Left ventricle myocardium inferior (tissue), 1 donor: ENCODE measurements at regions not wholly inside any gene's neighbourhood (a gene's known extent, or its start where the extent isn't known, plus 50 kb on each side); places are given as distances from the start of the nearest gene placed in this dataset.

Experiments
- DNase-seq: peaks from one replicate; pipeline ENCODE4 v3.0.0-alpha.2; 2020
- H3K27ac ChIP-seq: fragments of 200-600 bp; replicated peaks from 2 replicates; pipeline ENCODE4 v1.8.0; 2021
- H3K27me3 ChIP-seq: fragments of 200-600 bp; 2 replicates; pipeline ENCODE4 v1.8.0; 2021; ENCODE audit warnings: low read depth
- H3K36me3 ChIP-seq: fragments of 200-600 bp; 2 replicates; pipeline ENCODE4 v1.8.0; 2021
- H3K4me1 ChIP-seq: fragments of 200-600 bp; 2 replicates; pipeline ENCODE4 v1.8.0; 2021
- H3K4me3 ChIP-seq: fragments of 200-600 bp; 2 replicates; pipeline ENCODE4 v1.8.0; 2021; ENCODE audit warnings: mild to moderate bottlenecking, moderate library complexity
- H3K9me3 ChIP-seq: fragments of 200-600 bp; replicated peaks from 2 replicates; pipeline ENCODE4 v1.8.0; 2021
- intact Hi-C: fragments of 100-400 bp; cut with micrococcal nuclease; formaldehyde crosslinking; loops from one replicate; pipeline ENCODE4 v1.11.0; 2022
- TF ChIP-seq, protein P1 (sequence below): fragments of 200-600 bp; IDR thresholded peaks from 2 replicates; pipeline ENCODE4 v1.8.0; 2021; ENCODE audit warnings: antibody characterized with exemption, mild to moderate bottlenecking, borderline replicate concordance
- donor health status: DM: no; HTN: yes; CAD: no; lungs with severe emphysema.

DNA sequence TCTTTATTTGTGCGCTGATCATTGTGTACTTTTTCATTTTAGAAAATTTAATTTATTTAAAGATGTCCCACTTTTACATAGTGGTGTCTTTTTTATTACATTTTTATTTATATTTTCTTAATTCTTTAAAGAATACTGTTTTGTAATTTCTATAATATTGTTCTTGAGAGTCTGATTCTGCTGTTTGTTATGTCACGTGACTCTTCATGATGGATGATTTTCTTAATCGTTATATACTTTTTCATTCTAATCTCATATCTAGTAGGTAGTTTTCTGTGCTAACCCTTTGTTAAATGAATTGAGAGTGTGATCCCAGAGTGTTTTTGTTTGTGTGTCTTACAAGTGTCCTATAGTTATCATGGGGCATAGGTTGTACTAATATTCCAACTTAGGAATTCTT lies 568.2 kb upstream of the AMOT start:
- H3K9me3 ChIP-seq = no peaks in the 10 kb centered on the region
- H3K4me3 ChIP-seq = no peak overlapping the region
- no peaks in the 10 kb centered on the region for H3K4me1 ChIP-seq
- intact Hi-C loops = no loop called here
- no peaks in the 10 kb centered on the region for H3K36me3 ChIP-seq
- no peak for DNase-seq
- no peaks in the 10 kb centered on the region for H3K27me3 ChIP-seq
- H3K27ac ChIP-seq = no peak overlapping the region
- TF ChIP-seq, protein P1, sequence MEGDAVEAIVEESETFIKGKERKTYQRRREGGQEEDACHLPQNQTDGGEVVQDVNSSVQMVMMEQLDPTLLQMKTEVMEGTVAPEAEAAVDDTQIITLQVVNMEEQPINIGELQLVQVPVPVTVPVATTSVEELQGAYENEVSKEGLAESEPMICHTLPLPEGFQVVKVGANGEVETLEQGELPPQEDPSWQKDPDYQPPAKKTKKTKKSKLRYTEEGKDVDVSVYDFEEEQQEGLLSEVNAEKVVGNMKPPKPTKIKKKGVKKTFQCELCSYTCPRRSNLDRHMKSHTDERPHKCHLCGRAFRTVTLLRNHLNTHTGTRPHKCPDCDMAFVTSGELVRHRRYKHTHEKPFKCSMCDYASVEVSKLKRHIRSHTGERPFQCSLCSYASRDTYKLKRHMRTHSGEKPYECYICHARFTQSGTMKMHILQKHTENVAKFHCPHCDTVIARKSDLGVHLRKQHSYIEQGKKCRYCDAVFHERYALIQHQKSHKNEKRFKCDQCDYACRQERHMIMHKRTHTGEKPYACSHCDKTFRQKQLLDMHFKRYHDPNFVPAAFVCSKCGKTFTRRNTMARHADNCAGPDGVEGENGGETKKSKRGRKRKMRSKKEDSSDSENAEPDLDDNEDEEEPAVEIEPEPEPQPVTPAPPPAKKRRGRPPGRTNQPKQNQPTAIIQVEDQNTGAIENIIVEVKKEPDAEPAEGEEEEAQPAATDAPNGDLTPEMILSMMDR = no peak

DNA sequence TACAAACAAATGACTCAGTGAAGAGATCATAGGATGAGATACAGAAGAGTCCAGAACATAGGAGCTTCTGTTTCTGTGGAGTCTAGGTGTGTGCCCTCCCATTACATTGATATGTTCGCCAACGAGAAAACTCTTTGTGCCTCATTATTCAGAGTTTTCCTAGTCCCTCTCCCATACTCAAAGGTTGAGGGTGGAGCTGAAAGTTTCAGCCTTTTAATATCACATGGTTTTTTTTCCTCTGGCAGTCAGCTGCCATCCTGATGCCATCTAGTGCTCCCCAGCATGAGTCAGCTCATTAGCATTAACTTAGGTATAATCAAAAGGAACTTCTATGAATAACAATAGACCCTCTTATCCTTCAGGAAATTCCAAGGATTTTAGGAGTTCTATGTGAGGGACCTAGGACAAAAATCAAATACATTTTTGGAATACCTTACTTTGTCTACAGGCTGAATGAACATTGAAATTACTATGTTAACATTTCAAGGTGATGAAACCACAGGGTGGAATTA lies 559.6 kb upstream of the AMOT start:
- intact Hi-C loops = no loop called here
- Histone ChIP-seq H3K36me3 (no peaks in the 10 kb centered on the region), H3K4me1 (no peaks in the 10 kb centered on the region), H3K27ac (no peak overlapping the region), H3K27me3 (no peaks in the 10 kb centered on the region), H3K4me3 (no peak overlapping the region), H3K9me3 (no peaks in the 10 kb centered on the region)
- TF ChIP-seq, protein P1 = no peak
- DNase-seq = no peak

DNA sequence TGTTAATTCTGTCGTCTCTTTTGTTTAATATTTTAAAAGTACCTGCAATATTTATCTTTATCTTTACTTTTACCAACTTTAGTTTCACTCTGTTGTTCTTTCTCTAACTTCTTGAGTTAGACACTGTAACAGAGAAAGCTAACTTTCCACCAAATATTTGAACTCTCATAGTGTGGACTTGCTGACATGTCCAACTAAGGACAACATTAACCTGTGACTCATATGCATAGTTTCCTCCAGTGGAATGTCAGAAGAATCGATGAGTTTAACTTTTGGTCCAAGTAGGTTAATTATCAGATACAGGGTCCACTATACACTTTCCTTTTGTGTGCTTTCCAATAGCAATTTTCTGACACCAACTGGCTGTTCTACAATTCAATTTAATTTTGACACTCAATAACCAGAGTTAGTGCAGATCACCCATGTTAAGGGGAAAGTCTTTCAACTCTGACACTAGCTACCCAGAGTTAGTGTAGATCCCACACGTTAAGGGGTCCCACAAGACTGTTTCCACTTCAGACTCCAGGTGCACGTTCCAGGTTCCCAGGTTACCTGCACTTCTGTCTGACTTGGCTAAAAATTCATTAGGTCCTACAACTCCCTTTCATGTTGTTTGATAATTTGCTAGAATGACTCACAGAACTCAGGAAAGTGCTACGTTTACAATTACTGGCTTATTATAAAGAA lies 559.0 kb upstream of the AMOT start:
- no peak overlapping the region for H3K4me3 ChIP-seq
- DNase-seq = no peak
- no peaks in the 10 kb centered on the region for H3K4me1 ChIP-seq
- intact Hi-C loops = no loop called here
- TF ChIP-seq, protein P1 = no peak
- H3K9me3 ChIP-seq = no peaks in the 10 kb centered on the region
- no peak overlapping the region for H3K27ac ChIP-seq
- no peaks in the 10 kb centered on the region for H3K36me3 ChIP-seq
- H3K27me3 ChIP-seq = no peaks in the 10 kb centered on the region

DNA sequence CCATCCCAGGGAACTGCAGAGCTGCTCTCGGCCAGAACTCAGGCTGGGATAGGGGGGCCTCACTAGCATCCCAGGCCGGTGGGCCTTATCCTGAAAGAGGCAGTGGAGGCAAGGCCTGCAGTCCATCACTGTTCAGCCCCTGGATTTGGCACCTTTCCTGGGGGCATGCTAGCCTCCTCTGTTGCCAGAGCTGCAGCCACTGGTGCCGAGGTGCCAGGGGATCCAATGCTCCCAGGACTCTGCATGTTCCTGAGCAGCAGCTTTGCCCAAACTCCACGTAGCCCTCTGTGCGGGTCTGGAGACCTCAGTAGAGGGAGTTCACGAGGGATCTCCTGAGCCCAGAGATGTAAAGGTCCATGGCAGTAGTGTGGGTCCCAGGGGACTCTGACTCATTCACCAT lies 551.7 kb upstream of the AMOT start:
- Histone ChIP-seq H3K36me3 (no peaks in the 10 kb centered on the region), H3K27ac (no peak overlapping the region), H3K27me3 (no peaks in the 10 kb centered on the region), H3K9me3 (no peaks in the 10 kb centered on the region), H3K4me3 (no peak overlapping the region), H3K4me1 (no peaks in the 10 kb centered on the region)
- no peak for DNase-seq
- TF ChIP-seq, protein P1 = no peak
- intact Hi-C loops = no loop called here

DNA sequence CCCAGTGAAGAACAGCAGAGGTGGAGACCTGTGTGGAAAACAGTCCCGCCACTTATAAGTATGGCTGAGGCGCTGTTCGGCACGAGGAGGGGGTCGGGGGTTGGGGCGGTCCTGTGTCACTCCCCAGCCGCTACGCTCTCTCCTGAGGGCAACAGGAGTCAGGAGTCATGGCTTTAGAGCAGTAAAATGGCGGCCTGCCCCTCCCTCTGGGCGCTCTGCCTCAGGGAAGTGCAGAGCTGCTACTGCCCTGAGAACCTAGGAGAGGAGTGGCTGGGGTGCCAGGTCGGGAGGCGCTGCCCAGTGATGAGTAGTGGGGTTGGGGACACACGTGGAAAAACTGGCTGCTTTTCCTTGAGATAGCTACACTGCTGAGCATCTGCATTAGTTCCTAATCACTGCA lies 551.2 kb upstream of the AMOT start:
- no peak overlapping the region for H3K27ac ChIP-seq
- H3K36me3 ChIP-seq = no peaks in the 10 kb centered on the region
- no peaks in the 10 kb centered on the region for H3K9me3 ChIP-seq
- DNase-seq = no peak
- TF ChIP-seq, protein P1 = no peak
- no peak overlapping the region for H3K4me3 ChIP-seq
- intact Hi-C loops = no loop called here
- no peaks in the 10 kb centered on the region for H3K4me1 ChIP-seq
- H3K27me3 ChIP-seq = no peaks in the 10 kb centered on the region
